ENCODE measurements at regions not wholly inside any gene's neighbourhood (a gene's known extent, or its start where the extent isn't known, plus 50 kb on each side); places are given as distances from the start of the nearest gene placed in this dataset.

DNA sequence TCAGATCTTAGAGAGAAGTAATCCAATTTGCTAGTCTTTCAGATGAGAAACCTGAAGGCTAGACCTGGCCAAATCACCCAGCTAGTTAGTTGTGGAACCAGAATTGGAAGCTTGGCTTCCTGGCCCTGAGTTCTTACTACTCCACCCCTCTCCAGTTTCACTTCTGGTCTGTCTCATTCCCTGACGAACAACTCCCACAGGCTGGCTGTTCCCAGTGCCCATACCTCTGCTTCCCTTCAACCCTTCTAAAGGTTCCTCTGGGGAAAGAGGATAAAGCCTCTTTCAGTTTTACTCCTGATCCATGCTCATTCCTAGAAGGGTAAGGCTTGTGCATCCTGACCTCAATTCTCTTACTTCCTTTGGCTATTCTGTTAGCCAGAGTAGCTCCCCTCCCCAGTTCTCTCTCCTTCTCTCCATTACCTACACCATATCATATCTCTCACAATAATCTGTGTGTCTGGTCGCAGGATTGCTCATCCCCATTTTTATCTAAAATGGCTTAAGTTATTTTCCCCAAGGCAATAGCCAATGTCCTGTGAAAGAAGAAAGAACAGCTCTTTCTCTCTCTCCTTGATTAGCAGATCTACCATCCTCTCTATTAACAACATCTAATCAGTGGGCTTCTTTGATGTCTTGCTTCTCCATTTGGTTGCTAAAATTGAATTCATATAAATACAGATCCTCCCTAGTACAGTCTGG is 155.0 kb upstream of the MAOA start:
- Histone ChIP-seq H3K4me1 (no peaks in the 10 kb centered on the region), H3K27ac (no peak overlapping the region), H3K4me3 (no peak overlapping the region), H3K9me3 (no peaks in the 10 kb centered on the region), H3K36me3 (ENCODE audit: insufficient read depth in 1 of 2, low read depth in 1 of 2) (no peaks in the 10 kb centered on the region), H3K27me3 (ENCODE audit: insufficient read depth in 3 of 3, low read length in 2 of 3) (peaks cover 0 to 13% (median 0%) of the 10 kb centered on the region in 3 donors)
- 27 to 56% (median 33%) methylated on average over 2 of the region's 2 CpGs for WGBS, 3 donors
- ATAC-seq (no peak), DNase-seq (no peak)
- TF ChIP-seq, protein P1, sequence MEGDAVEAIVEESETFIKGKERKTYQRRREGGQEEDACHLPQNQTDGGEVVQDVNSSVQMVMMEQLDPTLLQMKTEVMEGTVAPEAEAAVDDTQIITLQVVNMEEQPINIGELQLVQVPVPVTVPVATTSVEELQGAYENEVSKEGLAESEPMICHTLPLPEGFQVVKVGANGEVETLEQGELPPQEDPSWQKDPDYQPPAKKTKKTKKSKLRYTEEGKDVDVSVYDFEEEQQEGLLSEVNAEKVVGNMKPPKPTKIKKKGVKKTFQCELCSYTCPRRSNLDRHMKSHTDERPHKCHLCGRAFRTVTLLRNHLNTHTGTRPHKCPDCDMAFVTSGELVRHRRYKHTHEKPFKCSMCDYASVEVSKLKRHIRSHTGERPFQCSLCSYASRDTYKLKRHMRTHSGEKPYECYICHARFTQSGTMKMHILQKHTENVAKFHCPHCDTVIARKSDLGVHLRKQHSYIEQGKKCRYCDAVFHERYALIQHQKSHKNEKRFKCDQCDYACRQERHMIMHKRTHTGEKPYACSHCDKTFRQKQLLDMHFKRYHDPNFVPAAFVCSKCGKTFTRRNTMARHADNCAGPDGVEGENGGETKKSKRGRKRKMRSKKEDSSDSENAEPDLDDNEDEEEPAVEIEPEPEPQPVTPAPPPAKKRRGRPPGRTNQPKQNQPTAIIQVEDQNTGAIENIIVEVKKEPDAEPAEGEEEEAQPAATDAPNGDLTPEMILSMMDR (IDR thresholded peaks at IDR 0.05), result no peak
- intact Hi-C loops (cut with DNase I), result no loop called here

DNA sequence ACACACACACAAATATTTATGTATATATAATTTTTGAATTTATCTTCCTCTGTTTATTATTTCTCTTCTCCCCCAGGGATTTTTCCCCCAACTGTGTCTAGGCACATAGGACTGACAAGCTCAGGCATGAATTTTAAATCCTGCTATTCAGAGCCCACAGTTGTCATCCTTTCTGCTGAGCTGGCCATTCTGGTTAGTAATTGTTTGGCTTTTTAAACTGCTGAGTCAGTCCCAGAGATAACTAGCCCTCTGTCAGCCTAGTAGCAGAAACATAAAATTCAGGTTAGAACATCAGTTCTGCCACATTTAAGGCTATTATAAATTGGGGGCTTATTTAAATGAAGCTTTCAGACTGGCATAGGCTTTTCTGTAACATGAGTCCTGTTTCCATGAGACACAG is 151.7 kb upstream of the MAOA start:
- TF ChIP-seq, protein P1 (IDR thresholded peaks at IDR 0.05), result no peak
- peaks cover 0 to 21% (median 0%) of the 10 kb centered on the region in 3 donors for H3K27me3 ChIP-seq (ENCODE audit: insufficient read depth in 3 of 3, low read length in 2 of 3)

DNA sequence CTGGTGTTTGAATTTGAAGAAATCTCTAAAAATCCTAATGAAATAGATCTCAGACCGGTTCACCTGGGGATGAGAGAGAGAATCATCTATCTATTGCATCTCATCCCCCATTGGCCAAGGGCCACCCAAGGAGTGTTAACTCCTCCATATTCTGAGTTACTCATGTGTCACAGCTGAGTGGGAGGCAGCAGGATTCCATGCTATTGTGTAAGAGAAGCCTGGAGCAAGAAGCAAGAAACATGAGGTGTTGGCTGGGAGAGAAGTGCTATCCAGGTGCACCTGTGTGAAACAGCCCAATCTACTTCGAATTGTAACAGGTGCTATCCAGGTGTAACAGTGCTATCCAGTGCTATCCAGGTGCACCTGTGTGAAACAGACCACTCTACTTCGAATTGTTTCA is 150.3 kb upstream of the MAOA start:
- ATAC-seq (no peak), DNase-seq (no peak)
- Histone ChIP-seq H3K27me3 (ENCODE audit: insufficient read depth in 3 of 3, low read length in 2 of 3) (peaks cover 0 to 21% (median 0%) of the 10 kb centered on the region in 3 donors), H3K27ac (no peak overlapping the region), H3K4me3 (no peak overlapping the region), H3K9me3 (no peaks in the 10 kb centered on the region), H3K4me1 (no peaks in the 10 kb centered on the region), H3K36me3 (ENCODE audit: insufficient read depth in 1 of 2, low read depth in 1 of 2) (no peaks in the 10 kb centered on the region)
- TF ChIP-seq, protein P1 (IDR thresholded peaks at IDR 0.05), result no peak
- 62 to 84% (median 77%) methylated on average over 3 of the region's 3 CpGs for WGBS, 3 donors
- intact Hi-C loops (cut with DNase I), result no loop called here

More for the DNA sequence above, 151.7 kb upstream of the MAOA start:
- ATAC-seq (no peak), DNase-seq (no peak)
- H3K27ac ChIP-seq, result no peak overlapping the region
- intact Hi-C loops (cut with DNase I), result no loop called here
- no peaks in the 10 kb centered on the region for H3K9me3 ChIP-seq
- H3K36me3 ChIP-seq (ENCODE audit: insufficient read depth in 1 of 2, low read depth in 1 of 2), result no peaks in the 10 kb centered on the region
- H3K4me3 ChIP-seq, result no peak overlapping the region
- H3K4me1 ChIP-seq, result no peaks in the 10 kb centered on the region

DNA sequence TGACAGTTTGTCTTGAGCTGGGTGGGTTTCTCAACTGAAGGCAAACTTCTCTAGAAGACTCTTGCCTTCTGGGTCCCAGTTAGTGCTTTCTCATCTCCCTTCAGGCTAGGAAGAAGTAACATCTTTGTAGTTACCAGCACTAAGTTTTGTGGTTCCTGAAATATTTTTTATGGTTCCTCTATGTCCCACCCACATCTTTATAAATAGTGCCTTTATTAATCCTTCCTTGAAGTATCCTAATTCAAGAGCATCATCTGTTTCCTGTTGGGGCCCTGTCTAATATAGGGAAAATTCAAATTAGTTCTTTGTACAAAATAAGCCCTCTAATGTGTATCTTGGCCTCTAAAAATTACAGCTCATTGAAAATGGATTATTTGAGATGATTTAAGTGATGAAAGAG is 147.4 kb upstream of the MAOA start:
- intact Hi-C loops (cut with DNase I), result no loop called here
- Histone ChIP-seq H3K27me3 (ENCODE audit: insufficient read depth in 3 of 3, low read length in 2 of 3) (peaks cover 0 to 10% (median 0%) of the 10 kb centered on the region in 3 donors), H3K27ac (no peak overlapping the region), H3K4me3 (no peak overlapping the region), H3K4me1 (no peaks in the 10 kb centered on the region), H3K9me3 (no peaks in the 10 kb centered on the region), H3K36me3 (ENCODE audit: insufficient read depth in 1 of 2, low read depth in 1 of 2) (no peaks in the 10 kb centered on the region)
- ATAC-seq (no peak), DNase-seq (no peak)
- TF ChIP-seq, protein P1 (IDR thresholded peaks at IDR 0.05), result no peak

DNA sequence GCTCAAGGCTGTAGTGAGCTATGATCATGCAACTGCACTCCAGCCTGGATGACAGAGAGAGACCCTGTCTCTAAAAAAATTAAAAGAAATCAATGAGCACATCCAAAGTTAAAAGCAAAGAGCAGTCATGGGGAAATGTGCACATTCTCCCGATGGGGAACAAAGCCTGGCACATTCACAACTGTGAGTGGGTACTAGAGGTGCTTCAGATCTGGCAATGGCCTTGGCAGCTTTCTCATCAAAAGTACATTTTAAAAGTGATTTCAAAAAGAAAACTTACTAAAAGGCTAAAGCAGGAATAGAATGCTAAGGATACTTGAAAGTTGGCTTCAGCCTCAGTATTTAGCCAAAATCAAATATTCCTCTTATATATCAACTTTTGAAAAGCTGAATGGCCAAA is 145.9 kb upstream of the MAOA start:
- Histone ChIP-seq H3K27me3 (ENCODE audit: insufficient read depth in 3 of 3, low read length in 2 of 3) (peaks cover 0 to 10% (median 0%) of the 10 kb centered on the region in 3 donors), H3K27ac (no peak overlapping the region), H3K36me3 (ENCODE audit: insufficient read depth in 1 of 2, low read depth in 1 of 2) (no peaks in the 10 kb centered on the region), H3K4me3 (no peak overlapping the region), H3K9me3 (no peaks in the 10 kb centered on the region), H3K4me1 (no peaks in the 10 kb centered on the region)
- TF ChIP-seq, protein P1 (IDR thresholded peaks at IDR 0.05), result no peak
- 79 to 89% (median 80%) methylated on average over 1 of the region's 1 CpG for WGBS, 3 donors
- intact Hi-C loops (cut with DNase I), result no loop called here
- no peak for ATAC-seq
- no peak for DNase-seq
